Occipital lobe (tissue), 1 donor: ENCODE measurements at regions not wholly inside any gene's neighbourhood (a gene's known extent, or its start where the extent isn't known, plus 50 kb on each side); places are given as distances from the start of the nearest gene placed in this dataset.

Experiments used
- DNase-seq: peaks from one replicate; lab custom pipeline; 2025; lab: John Stamatoyannopoulos, UW

- no peak for DNase-seq
These were observed 67.2 kb upstream of the NABP1 start for GRCh38 chr2:191610756-191611155.

DNA sequence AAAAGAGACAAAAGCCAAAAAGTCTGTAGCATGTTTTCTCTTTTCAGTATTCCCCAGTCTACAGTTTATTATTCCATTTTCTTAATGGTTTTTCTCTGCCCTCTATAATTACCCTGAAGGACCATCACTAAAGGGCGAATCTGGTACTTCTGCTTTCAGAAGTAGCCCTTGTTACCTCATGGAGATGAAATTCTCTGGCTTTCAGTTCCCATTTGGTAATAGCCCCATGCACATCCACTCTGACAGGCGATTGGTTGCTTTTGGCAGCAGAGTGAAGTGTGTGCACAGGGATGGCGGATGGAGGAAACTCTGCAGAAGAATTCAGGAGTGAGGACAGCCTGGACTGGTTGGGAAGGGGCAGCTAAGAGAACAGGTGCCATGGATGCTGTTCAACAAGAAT lies 66.3 kb upstream of the NABP1 start:
- no peak for DNase-seq

- DNase-seq: no peak
These were observed 65.4 kb upstream of the NABP1 start for GRCh38 chr2:191612496-191612895.

DNA sequence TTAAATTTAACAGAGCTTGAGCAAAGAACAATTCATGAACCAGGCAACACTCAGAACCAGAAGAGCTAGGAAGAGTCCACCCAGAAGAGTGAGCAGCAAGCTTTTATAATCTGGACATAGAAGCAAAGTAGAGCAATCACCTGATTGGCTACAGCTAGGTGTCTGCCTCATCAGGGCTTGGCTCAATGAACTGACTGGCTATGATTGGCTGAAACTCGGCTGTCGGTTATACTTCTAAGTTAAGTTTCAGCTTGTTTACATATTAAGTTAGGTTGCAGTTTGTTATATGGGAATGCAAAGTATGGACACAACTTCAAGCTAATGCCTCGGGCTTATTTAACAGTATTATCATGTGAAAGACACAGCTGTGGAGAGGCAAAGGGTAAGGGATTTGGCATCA lies 63.2 kb upstream of the NABP1 start:
- no peak for DNase-seq

DNA sequence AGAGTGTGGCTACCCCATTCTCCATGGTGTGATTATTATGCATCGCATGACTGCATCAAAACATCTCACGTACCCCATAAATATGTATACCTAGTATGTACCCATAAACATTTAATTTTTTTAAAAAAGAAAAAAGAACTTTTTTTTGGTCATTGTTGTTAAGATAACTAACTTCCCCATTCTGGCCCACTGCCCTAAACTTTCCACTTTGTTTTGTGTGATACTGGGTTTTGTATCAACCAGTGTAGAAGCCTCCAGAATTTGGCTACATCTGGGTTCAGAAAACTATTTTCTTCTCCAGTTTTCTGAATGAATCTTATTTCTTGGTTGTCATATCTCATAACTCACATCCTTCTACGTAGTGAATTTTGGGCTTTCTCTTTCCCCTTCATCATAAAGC lies 62.3 kb upstream of the NABP1 start:
- no peak for DNase-seq

DNA sequence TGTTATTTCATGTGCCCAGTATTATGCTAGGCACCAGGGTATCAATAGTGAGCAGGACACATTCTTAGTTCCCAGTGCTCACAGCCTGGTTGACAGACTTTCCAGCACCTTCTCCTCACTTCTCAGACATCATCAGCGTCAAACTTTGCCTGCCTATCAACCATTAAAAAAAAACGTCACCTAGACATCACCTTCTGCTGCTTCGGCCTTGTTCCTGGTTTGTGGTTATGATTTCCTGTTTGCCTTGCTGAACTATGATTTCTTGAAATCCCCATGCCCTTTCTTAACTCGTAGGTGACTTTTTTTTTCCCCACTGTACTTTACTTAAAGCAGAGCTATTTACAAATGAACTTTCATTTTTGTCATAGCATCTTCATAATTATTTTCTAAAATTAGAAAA lies 60.4 kb upstream of the NABP1 start:
- DNase-seq: no peak

DNA sequence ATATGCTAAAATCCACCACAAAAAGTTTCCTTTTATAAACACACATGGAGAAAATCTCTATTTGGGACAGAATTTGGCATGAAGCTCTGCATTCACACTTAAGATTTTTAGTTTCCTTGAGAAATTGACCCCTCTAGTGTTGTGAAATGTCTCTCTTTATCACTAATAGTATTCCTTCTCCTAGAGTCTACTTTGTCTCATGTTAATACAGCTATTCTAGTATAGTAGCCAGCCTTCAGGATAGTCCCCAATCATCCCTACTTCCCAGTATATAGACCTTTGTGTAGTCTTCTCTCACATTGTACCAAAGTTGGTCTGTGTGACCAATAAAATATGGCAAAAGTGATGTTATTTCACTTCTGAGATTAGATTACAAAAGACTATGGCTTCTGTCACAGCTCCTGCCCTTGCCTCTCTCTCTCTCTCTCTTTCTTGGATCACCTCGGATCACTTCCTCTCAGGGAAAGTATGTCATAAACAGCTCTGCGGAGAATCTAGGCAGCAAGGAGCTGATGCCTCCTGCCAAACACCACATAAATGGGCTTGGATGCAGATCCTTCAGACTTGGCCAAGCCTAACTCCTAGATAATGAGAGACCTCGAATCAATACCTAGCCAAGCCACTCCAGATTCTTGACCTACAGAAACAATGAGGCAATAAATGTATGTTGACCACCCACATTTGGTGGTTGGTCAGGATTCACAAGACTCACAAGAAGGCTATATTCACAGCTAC lies 59.7 kb upstream of the NABP1 start:
- no peak for DNase-seq

GRCh38 chr2:191618786-191619185 lies 59.1 kb upstream of the NABP1 start:
- DNase-seq: no peak

- no peak for DNase-seq
These were observed 57.8 kb upstream of the NABP1 start for GRCh38 chr2:191620144-191620543.

DNA sequence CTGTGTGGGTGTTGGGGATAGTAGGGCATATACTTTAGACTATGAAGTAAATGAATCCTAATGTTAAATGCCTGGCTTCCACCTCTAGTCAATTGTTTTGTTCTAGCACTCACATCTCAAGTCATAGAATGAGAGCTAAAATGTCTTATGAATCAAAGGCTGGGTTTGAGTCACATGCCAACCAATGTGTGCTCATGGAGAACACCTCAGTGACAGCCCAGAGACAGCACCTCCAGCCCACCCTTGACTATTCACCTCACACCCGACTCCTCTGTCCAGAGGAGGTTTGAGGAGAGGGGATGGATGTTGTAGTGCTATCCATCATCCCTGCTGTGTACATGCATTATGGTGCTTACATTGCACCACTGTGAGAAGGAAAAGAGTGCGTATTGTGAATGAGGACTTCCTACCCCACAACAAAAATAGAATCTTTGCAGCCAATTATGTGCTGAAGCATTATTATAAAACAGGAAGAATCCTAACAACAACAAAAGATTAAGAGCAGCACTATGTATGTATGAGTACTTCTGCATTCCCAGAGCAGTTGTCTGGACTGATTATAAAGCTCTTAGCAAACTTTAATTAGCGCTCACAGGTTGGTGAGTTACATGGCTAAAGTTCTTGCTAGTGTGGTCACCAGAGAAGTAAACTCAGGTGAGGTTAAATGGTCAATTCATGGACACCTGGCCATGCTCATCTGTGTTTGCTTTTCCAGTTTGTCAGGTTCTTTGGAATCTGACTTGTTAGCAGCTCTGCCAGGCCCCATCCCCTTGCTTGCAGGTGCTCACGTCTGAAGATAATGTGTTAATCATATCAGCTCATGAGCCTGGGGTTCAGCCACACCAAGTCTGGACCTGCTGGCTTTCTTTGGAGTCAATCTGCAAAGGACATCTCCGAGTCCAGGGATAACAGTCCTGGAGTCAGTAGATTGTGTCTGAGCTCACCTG lies 55.3 kb upstream of the NABP1 start:
- DNase-seq: no peak

GRCh38 chr2:191625016-191625415 lies 52.9 kb upstream of the NABP1 start:
- DNase-seq: no peak

- DNase-seq: no peak
These were observed 52.5 kb upstream of the NABP1 start for GRCh38 chr2:191625446-191625845.

- no peak for DNase-seq
These were observed 51.3 kb upstream of the NABP1 start for GRCh38 chr2:191626497-191627151.

- no peak for DNase-seq
These were observed 50.4 kb upstream of the NABP1 start for GRCh38 chr2:191627518-191627917.
